HCT116 (cell line): ENCODE measurements at regions not wholly inside any gene's neighbourhood (a gene's known extent, or its start where the extent isn't known, plus 50 kb on each side); places are given as distances from the start of the nearest gene placed in this dataset.

ENCODE experiments used
- CEBPB ChIP-seq: IDR thresholded peaks from 2 replicates; pipeline ENCODE4 v1.6.1; 2012; ENCODE audit warnings: low read depth
- TF ChIP-seq, protein P1 (sequence below): IDR thresholded peaks from 2 replicates; pipeline ENCODE4 v1.6.1; 2012

DNA sequence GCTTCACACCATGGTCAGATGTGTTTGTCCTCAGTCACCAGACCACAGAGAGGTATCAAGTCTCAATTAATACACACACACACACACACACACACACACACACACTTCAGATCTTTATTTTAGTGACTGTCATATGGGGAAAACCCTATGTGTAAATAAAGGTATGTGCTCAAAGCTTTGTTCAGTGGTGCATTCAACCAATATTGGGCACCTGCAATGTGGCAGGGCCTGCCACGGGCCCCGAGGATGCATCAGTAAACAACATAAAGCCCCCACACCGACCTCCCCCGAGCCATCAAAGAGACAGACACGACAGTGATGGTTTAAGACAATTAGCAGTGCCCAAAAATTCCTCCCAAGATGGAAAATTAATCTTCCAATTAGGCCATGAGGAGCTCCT is 51.6 kb downstream of the SHANK2 start:
- no peak for TF ChIP-seq CEBPB
- TF ChIP-seq, protein P1, sequence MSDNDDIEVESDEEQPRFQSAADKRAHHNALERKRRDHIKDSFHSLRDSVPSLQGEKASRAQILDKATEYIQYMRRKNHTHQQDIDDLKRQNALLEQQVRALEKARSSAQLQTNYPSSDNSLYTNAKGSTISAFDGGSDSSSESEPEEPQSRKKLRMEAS: no peak
